ENCODE measurements at regions not wholly inside any gene's neighbourhood (a gene's known extent, or its start where the extent isn't known, plus 50 kb on each side); places are given as distances from the start of the nearest gene placed in this dataset.
A peak's percentile ranks its signal among the peaks of the same experiment; 100 is the strongest.

GRCh38 chr16:9647981-9648701, 534.1 kb downstream of the GRIN2A start:
- dilution Hi-C loops (cut with MboI; ENCODE audit: extremely low pct_ligation_motif_present, low sequenced_read_pairs) (no loop called here), intact Hi-C loops (cut with micrococcal nuclease) (loop anchor here (2.0 kb wide), 1 partner anchor 533 kb away; no protein-coding TSS in a partner anchor)
- H3K9me1 ChIP-seq (replicated peaks; ENCODE audit: control insufficient read depth, extremely low read depth, insufficient read depth, low read length): no peaks in the 10 kb centered on the region
- no peak overlapping the region for H3K9ac ChIP-seq (replicated peaks; ENCODE audit: extremely low read depth, insufficient read depth, low read length)
- no peaks in the 10 kb centered on the region for H3K79me2 ChIP-seq (ENCODE audit: control insufficient read depth, insufficient read depth, low read length)
- ChIA-PET POLR2A (no interaction called here), CTCF (interaction anchor here (0.8 to 2.5 kb wide), 4 partner anchors 237 to 862 kb away, joined by 3 to 17 read pairs (median 4); partner anchors contain the start of gene GRIN2A)
- H2AFZ ChIP-seq (ENCODE audit: low read depth, low read length): no peak overlapping the region
- peak; percentile 24 for DNase-seq (ENCODE audit: low read depth, low spot score)
- H3K27me3 ChIP-seq (ENCODE audit: control insufficient read depth in 2 of 2, insufficient read depth in 2 of 2, low read length in 2 of 2): no peaks in the 10 kb centered on the region
- H3K27ac ChIP-seq (ENCODE audit: insufficient read depth, low read depth, low read length): no peak overlapping the region
- TF ChIP-seq CTCF (IDR thresholded peaks at IDR 0.05; ENCODE audit: extremely low read depth in 1 of 2, insufficient read depth in 1 of 2, low read depth in 1 of 2, low read length in 2 of 2) (peak; percentile 40 to 43), POLR2A (IDR thresholded peaks at IDR 0.05; ENCODE audit: low read depth, low read length) (no peak), JUN (IDR thresholded peaks at IDR 0.05; ENCODE audit: borderline replicate concordance, insufficient read depth, insufficient read length, low read depth) (no peak)
- H3K4me3 ChIP-seq (replicated peaks in 1 of 3; ENCODE audit: insufficient read depth in 1 of 3, low read depth in 1 of 3, low read length in 3 of 3): no peak overlapping the region
- H3K4me2 ChIP-seq (ENCODE audit: insufficient read depth, low read length): no peak overlapping the region
- no TSS peak for BruUV-seq (replicated peaks)
- H4K20me1 ChIP-seq (replicated peaks; ENCODE audit: control insufficient read depth, extremely low read depth, insufficient read depth, low read length): no peaks in the 10 kb centered on the region
- no peaks in the 10 kb centered on the region for H3K36me3 ChIP-seq (ENCODE audit: control insufficient read depth in 2 of 2, extremely low read depth in 1 of 2, insufficient read depth in 2 of 2, low read length in 2 of 2)
- H3K9me3 ChIP-seq (replicated peaks; ENCODE audit: control insufficient read depth, insufficient read depth, low read length): no peaks in the 10 kb centered on the region
- H3K4me1 ChIP-seq (ENCODE audit: control insufficient read depth, extremely low read depth, insufficient read depth, low read length): no peaks in the 10 kb centered on the region
- FAIRE-seq: no peak

GRCh38 chr16:9650284-9650683, 531.9 kb downstream of the GRIN2A start:
- H4K20me1 ChIP-seq (replicated peaks; ENCODE audit: control insufficient read depth, extremely low read depth, insufficient read depth, low read length): no peaks in the 10 kb centered on the region
- ChIA-PET CTCF (no interaction called here), POLR2A (no interaction called here)
- H3K27me3 ChIP-seq (ENCODE audit: control insufficient read depth in 2 of 2, insufficient read depth in 2 of 2, low read length in 2 of 2): no peaks in the 10 kb centered on the region
- no peaks in the 10 kb centered on the region for H3K9me1 ChIP-seq (replicated peaks; ENCODE audit: control insufficient read depth, extremely low read depth, insufficient read depth, low read length)
- no peaks in the 10 kb centered on the region for H3K36me3 ChIP-seq (ENCODE audit: control insufficient read depth in 2 of 2, extremely low read depth in 1 of 2, insufficient read depth in 2 of 2, low read length in 2 of 2)
- no TSS peak for BruUV-seq (replicated peaks)
- no peak for FAIRE-seq
- H3K9ac ChIP-seq (replicated peaks; ENCODE audit: extremely low read depth, insufficient read depth, low read length): no peak overlapping the region
- no peaks in the 10 kb centered on the region for H3K9me3 ChIP-seq (replicated peaks; ENCODE audit: control insufficient read depth, insufficient read depth, low read length)
- H3K79me2 ChIP-seq (ENCODE audit: control insufficient read depth, insufficient read depth, low read length): no peaks in the 10 kb centered on the region
- no peaks in the 10 kb centered on the region for H3K4me1 ChIP-seq (ENCODE audit: control insufficient read depth, extremely low read depth, insufficient read depth, low read length)
- H3K4me2 ChIP-seq (ENCODE audit: insufficient read depth, low read length): no peak overlapping the region
- dilution Hi-C loops (cut with MboI; ENCODE audit: extremely low pct_ligation_motif_present, low sequenced_read_pairs): no loop called here
- DNase-seq (ENCODE audit: low read depth, low spot score): no peak
- intact Hi-C loops (cut with micrococcal nuclease): no loop called here
- H3K27ac ChIP-seq (ENCODE audit: insufficient read depth, low read depth, low read length): no peak overlapping the region
- TF ChIP-seq JUN (IDR thresholded peaks at IDR 0.05; ENCODE audit: borderline replicate concordance, insufficient read depth, insufficient read length, low read depth) (no peak), CTCF (IDR thresholded peaks at IDR 0.05; ENCODE audit: extremely low read depth in 1 of 2, insufficient read depth in 1 of 2, low read depth in 1 of 2, low read length in 2 of 2) (no peak)
- H3K4me3 ChIP-seq (replicated peaks in 1 of 3; ENCODE audit: insufficient read depth in 1 of 3, low read depth in 1 of 3, low read length in 3 of 3): no peak overlapping the region
- no peak overlapping the region for H2AFZ ChIP-seq (ENCODE audit: low read depth, low read length)
